ENCODE measurements at regions not wholly inside any gene's neighbourhood (a gene's known extent, or its start where the extent isn't known, plus 50 kb on each side); places are given as distances from the start of the nearest gene placed in this dataset.

DNA sequence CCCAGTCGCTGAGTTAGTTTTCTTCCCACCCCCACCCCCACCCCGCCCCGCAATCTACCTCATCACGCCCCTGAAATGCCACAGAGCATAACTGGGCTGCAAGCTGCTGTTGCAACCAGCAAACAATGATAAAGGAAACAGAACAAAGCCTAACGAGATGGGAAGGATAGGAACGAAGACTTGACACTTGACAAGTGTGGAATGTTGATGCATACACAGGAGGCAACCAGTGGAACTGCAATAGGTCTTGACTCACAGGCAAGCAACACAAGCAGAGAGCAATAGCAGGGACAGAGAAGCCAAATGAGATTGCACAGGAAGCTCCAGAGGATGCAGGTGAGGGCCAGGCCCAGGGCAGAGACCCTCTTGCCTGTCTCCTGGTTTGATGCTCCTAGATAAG lies 225.9 kb downstream of the IGSF11 start:
- no peaks in the 10 kb centered on the region for H3K36me3 Mint-ChIP-seq (ENCODE audit: low read depth, unreplicated experiment)
- no peak for DNase-seq (ENCODE audit: low spot score)
- no peaks in the 10 kb centered on the region for H3K9me3 Mint-ChIP-seq (ENCODE audit: unreplicated experiment)
- no peak overlapping the region for H3K4me3 Mint-ChIP-seq (ENCODE audit: unreplicated experiment)
- no peaks in the 10 kb centered on the region for H3K4me1 Mint-ChIP-seq (ENCODE audit: unreplicated experiment)
- H3K27me3 Mint-ChIP-seq (ENCODE audit: unreplicated experiment), result no peaks in the 10 kb centered on the region
- no peak overlapping the region for H3K27ac Mint-ChIP-seq (ENCODE audit: unreplicated experiment)
- TF ChIP-seq, protein P1, sequence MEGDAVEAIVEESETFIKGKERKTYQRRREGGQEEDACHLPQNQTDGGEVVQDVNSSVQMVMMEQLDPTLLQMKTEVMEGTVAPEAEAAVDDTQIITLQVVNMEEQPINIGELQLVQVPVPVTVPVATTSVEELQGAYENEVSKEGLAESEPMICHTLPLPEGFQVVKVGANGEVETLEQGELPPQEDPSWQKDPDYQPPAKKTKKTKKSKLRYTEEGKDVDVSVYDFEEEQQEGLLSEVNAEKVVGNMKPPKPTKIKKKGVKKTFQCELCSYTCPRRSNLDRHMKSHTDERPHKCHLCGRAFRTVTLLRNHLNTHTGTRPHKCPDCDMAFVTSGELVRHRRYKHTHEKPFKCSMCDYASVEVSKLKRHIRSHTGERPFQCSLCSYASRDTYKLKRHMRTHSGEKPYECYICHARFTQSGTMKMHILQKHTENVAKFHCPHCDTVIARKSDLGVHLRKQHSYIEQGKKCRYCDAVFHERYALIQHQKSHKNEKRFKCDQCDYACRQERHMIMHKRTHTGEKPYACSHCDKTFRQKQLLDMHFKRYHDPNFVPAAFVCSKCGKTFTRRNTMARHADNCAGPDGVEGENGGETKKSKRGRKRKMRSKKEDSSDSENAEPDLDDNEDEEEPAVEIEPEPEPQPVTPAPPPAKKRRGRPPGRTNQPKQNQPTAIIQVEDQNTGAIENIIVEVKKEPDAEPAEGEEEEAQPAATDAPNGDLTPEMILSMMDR (IDR thresholded peaks at IDR 0.05; ENCODE audit: unreplicated experiment), result no peak

DNA sequence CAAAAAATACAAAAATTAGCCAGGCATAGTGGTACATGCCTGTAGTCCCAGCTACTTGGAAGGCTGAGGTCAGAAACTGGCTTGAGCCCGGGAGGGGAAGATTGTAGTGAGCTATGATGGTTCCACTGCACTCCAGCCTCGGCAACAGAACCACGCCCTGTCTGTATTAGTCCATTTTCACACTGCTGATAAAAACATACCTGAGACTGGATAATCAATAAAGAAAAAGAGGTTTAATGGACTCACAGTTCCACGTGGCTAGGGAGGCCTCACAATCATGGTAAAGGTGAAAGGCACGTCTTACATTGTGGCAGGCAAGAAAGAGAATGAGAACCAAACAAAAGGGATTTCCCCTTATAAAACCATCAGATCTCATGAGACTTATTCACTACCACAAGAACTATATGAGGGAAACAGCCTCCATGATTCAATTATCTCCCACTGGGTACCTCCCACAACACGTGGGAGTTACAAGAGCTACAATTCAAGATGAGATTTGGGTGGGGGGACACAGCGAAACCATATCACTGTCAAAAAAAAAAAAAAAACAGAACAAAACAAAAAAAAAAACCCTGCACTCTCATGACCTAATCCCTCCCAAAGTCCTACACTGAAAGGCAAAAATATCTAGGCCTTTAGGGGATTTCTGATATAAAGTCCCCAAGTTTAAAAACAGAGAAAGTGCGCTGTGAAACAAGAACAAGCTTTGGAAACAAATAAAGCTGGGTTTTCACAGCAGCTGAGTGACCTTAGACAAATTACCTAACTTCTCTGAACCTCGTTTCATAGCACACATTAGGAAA lies 224.7 kb downstream of the IGSF11 start:
- Mint-ChIP-seq H3K4me1 (ENCODE audit: unreplicated experiment) (no peaks in the 10 kb centered on the region), H3K27me3 (ENCODE audit: unreplicated experiment) (no peaks in the 10 kb centered on the region), H3K4me3 (ENCODE audit: unreplicated experiment) (no peak overlapping the region), H3K36me3 (ENCODE audit: low read depth, unreplicated experiment) (no peaks in the 10 kb centered on the region), H3K9me3 (ENCODE audit: unreplicated experiment) (no peaks in the 10 kb centered on the region), H3K27ac (ENCODE audit: unreplicated experiment) (no peak overlapping the region)
- DNase-seq (ENCODE audit: low spot score), result no peak
- TF ChIP-seq, protein P1 (IDR thresholded peaks at IDR 0.05; ENCODE audit: unreplicated experiment), result no peak

DNA sequence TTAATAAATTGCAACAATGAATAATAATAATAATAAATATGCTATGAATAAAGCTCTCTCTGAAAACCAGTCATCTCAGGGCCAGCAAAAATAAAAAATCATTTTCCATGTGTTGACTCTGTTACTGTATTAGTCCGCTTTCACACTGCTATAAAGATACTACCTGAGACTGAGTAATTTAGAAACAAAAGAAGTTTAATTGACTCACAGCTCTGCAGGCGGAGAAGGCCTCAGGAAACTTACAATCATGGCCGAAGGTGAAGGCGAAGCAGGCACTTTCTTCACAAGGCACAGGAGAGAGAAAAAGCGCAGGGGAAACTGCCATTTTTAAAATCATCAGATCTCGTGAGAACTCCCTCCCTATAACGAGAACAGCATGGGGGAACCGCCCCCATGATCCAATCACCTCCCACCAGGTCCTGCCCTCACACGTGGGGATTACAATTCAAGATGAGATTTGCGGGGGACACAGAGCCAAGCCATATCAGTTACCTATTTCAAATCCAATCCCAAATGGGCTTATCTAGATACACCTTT lies 224.1 kb downstream of the IGSF11 start:
- DNase-seq (ENCODE audit: low spot score), result no peak
- Mint-ChIP-seq H3K36me3 (ENCODE audit: low read depth, unreplicated experiment) (no peaks in the 10 kb centered on the region), H3K4me1 (ENCODE audit: unreplicated experiment) (no peaks in the 10 kb centered on the region), H3K27me3 (ENCODE audit: unreplicated experiment) (no peaks in the 10 kb centered on the region), H3K4me3 (ENCODE audit: unreplicated experiment) (no peak overlapping the region), H3K27ac (ENCODE audit: unreplicated experiment) (no peak overlapping the region), H3K9me3 (ENCODE audit: unreplicated experiment) (no peaks in the 10 kb centered on the region)
- TF ChIP-seq, protein P1 (IDR thresholded peaks at IDR 0.05; ENCODE audit: unreplicated experiment), result no peak

DNA sequence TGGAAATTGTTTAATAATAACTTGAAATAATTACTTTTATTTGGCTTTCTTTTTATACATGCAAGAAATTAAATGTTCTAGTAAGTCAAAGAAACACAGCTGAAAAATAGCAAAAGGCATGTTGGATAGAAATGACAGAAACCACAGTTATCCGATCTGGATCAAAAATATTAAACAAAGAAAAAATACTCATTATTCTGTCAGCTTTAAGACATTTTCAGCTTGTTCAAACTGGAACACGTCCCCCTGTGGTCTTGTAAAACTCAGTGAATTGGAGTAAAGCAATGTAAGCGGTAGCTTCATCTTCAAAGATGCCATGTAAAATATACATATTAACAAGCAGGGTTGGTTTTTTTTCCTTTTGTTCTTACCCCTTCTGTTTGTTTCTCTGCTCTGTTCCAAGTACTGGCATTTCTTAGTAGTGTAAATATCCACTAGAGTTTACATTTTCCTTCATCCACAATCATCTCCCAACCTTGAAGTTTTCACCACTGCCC lies 223.4 kb downstream of the IGSF11 start:
- H3K36me3 Mint-ChIP-seq (ENCODE audit: low read depth, unreplicated experiment), result no peaks in the 10 kb centered on the region
- DNase-seq (ENCODE audit: low spot score), result no peak
- H3K27ac Mint-ChIP-seq (ENCODE audit: unreplicated experiment), result no peak overlapping the region
- no peaks in the 10 kb centered on the region for H3K9me3 Mint-ChIP-seq (ENCODE audit: unreplicated experiment)
- no peaks in the 10 kb centered on the region for H3K4me1 Mint-ChIP-seq (ENCODE audit: unreplicated experiment)
- H3K4me3 Mint-ChIP-seq (ENCODE audit: unreplicated experiment), result no peak overlapping the region
- H3K27me3 Mint-ChIP-seq (ENCODE audit: unreplicated experiment), result no peaks in the 10 kb centered on the region
- TF ChIP-seq, protein P1 (IDR thresholded peaks at IDR 0.05; ENCODE audit: unreplicated experiment), result no peak

DNA sequence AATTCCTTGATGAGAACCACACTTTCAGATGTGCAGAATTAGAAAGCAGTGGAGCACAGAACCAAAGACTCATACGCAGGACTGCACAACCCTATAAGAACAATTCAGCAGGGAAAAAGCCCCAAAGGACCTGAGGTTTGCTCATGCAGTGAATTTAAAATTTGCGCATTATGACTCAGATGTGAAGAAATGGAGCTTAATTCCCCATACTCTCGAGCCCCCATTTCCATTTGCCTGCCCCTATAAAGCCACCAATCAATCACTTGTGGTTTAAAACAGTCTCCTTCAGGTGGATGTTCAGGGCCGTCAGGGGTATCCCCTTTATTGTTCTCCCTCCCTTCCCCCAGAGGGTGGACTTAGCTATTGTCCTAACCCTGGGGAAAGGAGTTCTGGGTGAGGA lies 221.2 kb downstream of the IGSF11 start:
- Mint-ChIP-seq H3K27ac (ENCODE audit: unreplicated experiment) (no peak overlapping the region), H3K36me3 (ENCODE audit: low read depth, unreplicated experiment) (no peaks in the 10 kb centered on the region), H3K9me3 (ENCODE audit: unreplicated experiment) (no peaks in the 10 kb centered on the region), H3K27me3 (ENCODE audit: unreplicated experiment) (no peaks in the 10 kb centered on the region), H3K4me1 (ENCODE audit: unreplicated experiment) (no peaks in the 10 kb centered on the region), H3K4me3 (ENCODE audit: unreplicated experiment) (no peak overlapping the region)
- no peak for DNase-seq (ENCODE audit: low spot score)
- TF ChIP-seq, protein P1 (IDR thresholded peaks at IDR 0.05; ENCODE audit: unreplicated experiment), result no peak
